Gastroesophageal sphincter (tissue), 3 donors: ENCODE measurements at regions not wholly inside any gene's neighbourhood (a gene's known extent, or its start where the extent isn't known, plus 50 kb on each side); places are given as distances from the start of the nearest gene placed in this dataset.

Source experiments
- CTCF ChIP-seq, 4 experiments: fragments of 200-600 bp in 2 of 4; fragments of 450-650 bp in 2 of 4; sonication (generic) in 1 of 4; IDR thresholded peaks; one replicate each; pipeline ENCODE4 v1.5.1; 2017 to 2019; ENCODE audit warnings: antibody characterized with exemption in 4 of 4, mild to moderate bottlenecking in 2 of 4, moderate library complexity in 2 of 4
- POLR2AphosphoS5 ChIP-seq: sonication (generic); formaldehyde crosslinking; IDR thresholded peaks from one replicate; pipeline ENCODE4 v1.6.1; 2017; ENCODE audit warnings: antibody characterized with exemption

- TF ChIP-seq POLR2AphosphoS5 (peak; percentile 72), CTCF (IDR thresholded peaks at IDR 0.05) (peak in 1 of 4 experiments; percentile 30)
These were observed 118.8 kb downstream of the NUFIP1 start for GRCh38 chr13:44870456-44870929.
